RWPE1 (cell line): ENCODE measurements at regions not wholly inside any gene's neighbourhood (a gene's known extent, or its start where the extent isn't known, plus 50 kb on each side); places are given as distances from the start of the nearest gene placed in this dataset.

Source experiments
- CTCF ChIA-PET: fragments of 350-600 bp; sonication (Branson Sonifier 250); formaldehyde crosslinking; extraction: SDS; loops from one replicate; lab custom pipeline; 2021; lab: Yijun Ruan, JAX
- POLR2A ChIA-PET: fragments of 400-600 bp; formaldehyde crosslinking; extraction: SDS; loops from one replicate; lab custom pipeline; 2020; ENCODE audit warnings: antibody characterized with exemption; ENCODE audit not compliant: low non-redundant PET; lab: Yijun Ruan, JAX
- DNase-seq: peaks from one replicate; pipeline ENCODE4 v3.0.0; 2012; ENCODE audit warnings: low spot score
- H3K27ac ChIP-seq: fragments of 450-650 bp; 2 replicates; pipeline ENCODE4 v1.5.1; 2017
- CTCF ChIP-seq: fragments of 450-650 bp; conservative IDR thresholded peaks from 2 replicates; pipeline ENCODE4 v1.5.1; 2017; ENCODE audit warnings: low read depth, mild to moderate bottlenecking

GRCh38 chr14:103223818-103224352, 100.6 kb downstream of the TNFAIP2 start:
- CTCF ChIA-PET: interaction anchor here (0.7 kb wide), 1 partner anchor 9 kb away, joined by 4 read pairs; no protein-coding TSS in a partner anchor
- no peak overlapping the region for H3K27ac ChIP-seq
- TF ChIP-seq CTCF: no peak
- DNase-seq: no peak
- POLR2A ChIA-PET: no interaction called here

- CTCF ChIA-PET: no interaction called here
- no peak overlapping the region for H3K27ac ChIP-seq
- TF ChIP-seq CTCF: no peak
- no peak for DNase-seq
- POLR2A ChIA-PET: no interaction called here
These were observed 101.8 kb downstream of the TNFAIP2 start for GRCh38 chr14:103225062-103225461.

GRCh38 chr14:103225476-103225875, 102.2 kb downstream of the TNFAIP2 start:
- no peak overlapping the region for H3K27ac ChIP-seq
- TF ChIP-seq CTCF: no peak
- ChIA-PET POLR2A (no interaction called here), CTCF (no interaction called here)
- DNase-seq: no peak

GRCh38 chr14:103227094-103227768, 104.0 kb downstream of the TNFAIP2 start:
- H3K27ac ChIP-seq: no peak overlapping the region
- no peak for TF ChIP-seq CTCF
- CTCF ChIA-PET: no interaction called here
- DNase-seq: no peak
- POLR2A ChIA-PET: no interaction called here

GRCh38 chr14:103228076-103228806, 105.0 kb downstream of the TNFAIP2 start:
- no peak for TF ChIP-seq CTCF
- DNase-seq: no peak
- H3K27ac ChIP-seq: no peak overlapping the region
- POLR2A ChIA-PET: no interaction called here
- CTCF ChIA-PET: no interaction called here

GRCh38 chr14:103228866-103229265, 105.2 kb upstream of the EIF5 start:
- CTCF ChIA-PET: no interaction called here
- H3K27ac ChIP-seq: no peak overlapping the region
- no peak for TF ChIP-seq CTCF
- no peak for DNase-seq
- POLR2A ChIA-PET: no interaction called here
